ENCODE measurements at regions not wholly inside any gene's neighbourhood (a gene's known extent, or its start where the extent isn't known, plus 50 kb on each side); places are given as distances from the start of the nearest gene placed in this dataset.

DNA sequence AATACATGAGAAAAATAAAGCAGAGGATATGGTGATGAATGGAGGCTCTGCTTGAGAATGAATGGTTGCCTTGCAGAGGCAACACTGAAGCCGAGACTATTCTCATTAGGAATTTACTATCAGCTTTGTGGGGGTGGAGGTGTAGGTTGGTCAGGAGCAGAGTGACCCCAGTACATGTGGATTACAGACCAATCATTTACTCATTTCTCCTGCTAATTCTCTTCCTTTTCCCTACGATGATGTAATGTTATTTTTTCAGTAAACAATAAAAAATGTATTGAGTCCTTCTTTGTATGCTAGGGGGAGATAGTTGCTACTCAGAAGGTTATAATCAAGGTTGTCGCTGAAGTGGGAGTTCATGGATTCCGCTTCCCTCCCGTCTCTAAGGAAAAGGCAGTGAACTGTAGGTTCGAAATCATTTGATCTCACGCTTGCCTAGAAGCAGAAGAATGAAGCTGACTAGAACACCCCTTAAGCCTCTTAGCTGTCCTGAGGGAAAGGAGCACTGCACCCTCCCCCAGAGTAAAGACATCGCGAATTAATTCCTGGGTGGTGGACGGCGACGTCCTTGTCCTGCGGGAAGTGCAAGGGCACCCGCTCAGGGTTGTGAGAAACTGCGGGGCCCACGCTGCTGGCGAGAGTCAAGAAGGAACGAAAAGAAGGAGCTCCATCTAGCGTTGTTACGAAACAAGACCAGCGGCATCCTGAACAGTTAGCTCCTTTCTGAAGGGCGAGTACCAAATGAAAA lies 213.2 kb upstream of the PFN2 start:
- TF ChIP-seq CTCF (IDR thresholded peaks at IDR 0.05; ENCODE audit: low read depth, low read length): peak; percentile 67
- H3K4me3 ChIP-seq (replicated peaks in 1 of 2; ENCODE audit: low read depth in 2 of 2, low read length in 2 of 2): peak overlapping the region; percentile 27 to 54
- DNase-seq (ENCODE audit: low read depth in 2 of 2): peak; percentile 84 to 89

DNA sequence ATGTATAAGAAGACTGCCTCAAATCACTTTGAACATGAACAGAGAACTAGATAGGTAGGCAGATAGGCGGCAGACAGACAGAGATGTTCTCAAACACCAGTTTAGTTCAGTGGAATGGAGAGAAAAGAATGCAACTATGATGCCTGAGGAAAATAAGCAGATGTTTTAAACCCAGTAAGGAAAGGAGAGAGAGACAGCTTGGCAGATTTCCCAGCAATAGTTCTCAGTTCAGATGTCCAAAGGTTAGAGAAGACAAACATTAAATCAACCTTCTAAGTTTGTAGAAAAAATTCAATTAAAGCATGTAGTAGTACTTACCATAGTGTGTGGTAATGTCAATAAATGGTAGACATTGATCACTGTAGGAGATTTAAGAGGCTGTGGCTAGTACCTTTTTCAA lies 209.6 kb upstream of the PFN2 start:
- H3K4me3 ChIP-seq (replicated peaks in 1 of 2; ENCODE audit: low read depth in 2 of 2, low read length in 2 of 2): no peak overlapping the region
- TF ChIP-seq CTCF (IDR thresholded peaks at IDR 0.05; ENCODE audit: low read depth, low read length): no peak
- DNase-seq (ENCODE audit: low read depth in 2 of 2): peak; percentile 73 to 80

DNA sequence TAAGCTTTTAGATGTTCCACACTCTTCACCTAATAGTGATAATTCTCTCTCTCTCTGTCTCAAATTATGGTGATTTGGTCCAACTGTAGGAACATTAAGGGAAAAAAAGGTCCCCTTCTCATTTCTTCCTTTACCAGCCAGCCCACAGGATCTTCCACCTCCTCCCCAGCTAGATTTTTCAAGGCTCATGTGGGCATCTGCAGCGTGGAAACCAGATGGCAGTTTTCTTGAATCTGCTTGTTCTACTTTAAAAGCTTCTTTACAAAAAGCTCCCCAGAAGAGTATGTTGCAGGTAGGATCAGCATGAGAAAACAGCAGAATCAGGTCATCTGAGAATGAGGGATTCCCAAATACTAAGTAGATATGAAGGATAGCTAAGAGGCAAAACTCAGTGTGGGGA lies 208.6 kb upstream of the PFN2 start:
- H3K4me3 ChIP-seq (replicated peaks in 1 of 2; ENCODE audit: low read depth in 2 of 2, low read length in 2 of 2): no peak overlapping the region
- DNase-seq (ENCODE audit: low read depth in 2 of 2): no peak
- no peak for TF ChIP-seq CTCF (IDR thresholded peaks at IDR 0.05; ENCODE audit: low read depth, low read length)

GRCh38 chr3:150177673-150178381 lies 207.1 kb upstream of the PFN2 start:
- DNase-seq (ENCODE audit: low read depth in 2 of 2): peak; percentile 17 to 77
- H3K4me3 ChIP-seq (replicated peaks in 1 of 2; ENCODE audit: low read depth in 2 of 2, low read length in 2 of 2): no peak overlapping the region
- TF ChIP-seq CTCF (IDR thresholded peaks at IDR 0.05; ENCODE audit: low read depth, low read length): no peak

DNA sequence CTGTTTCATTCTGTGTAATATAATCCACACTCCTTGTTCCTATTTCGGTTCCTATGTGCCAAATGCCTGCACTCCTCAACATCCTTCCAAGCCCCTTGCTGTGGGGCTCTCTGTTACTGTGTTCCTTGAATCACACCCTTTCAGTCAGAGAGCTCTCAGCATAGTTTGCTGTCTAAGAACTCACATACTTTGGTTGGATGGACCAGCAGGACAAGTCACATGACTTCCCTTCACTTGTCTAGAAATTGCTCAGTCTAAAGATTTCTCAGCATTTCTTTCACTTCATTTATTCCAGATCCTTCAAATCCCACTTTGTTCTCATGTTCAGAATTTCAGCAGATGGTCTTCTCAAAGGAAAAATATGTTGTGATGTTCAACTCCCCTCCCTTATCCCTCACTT lies 203.5 kb upstream of the PFN2 start:
- no peak for DNase-seq (ENCODE audit: low read depth in 2 of 2)
- TF ChIP-seq CTCF (IDR thresholded peaks at IDR 0.05; ENCODE audit: low read depth, low read length): no peak
- no peak overlapping the region for H3K4me3 ChIP-seq (replicated peaks in 1 of 2; ENCODE audit: low read depth in 2 of 2, low read length in 2 of 2)

DNA sequence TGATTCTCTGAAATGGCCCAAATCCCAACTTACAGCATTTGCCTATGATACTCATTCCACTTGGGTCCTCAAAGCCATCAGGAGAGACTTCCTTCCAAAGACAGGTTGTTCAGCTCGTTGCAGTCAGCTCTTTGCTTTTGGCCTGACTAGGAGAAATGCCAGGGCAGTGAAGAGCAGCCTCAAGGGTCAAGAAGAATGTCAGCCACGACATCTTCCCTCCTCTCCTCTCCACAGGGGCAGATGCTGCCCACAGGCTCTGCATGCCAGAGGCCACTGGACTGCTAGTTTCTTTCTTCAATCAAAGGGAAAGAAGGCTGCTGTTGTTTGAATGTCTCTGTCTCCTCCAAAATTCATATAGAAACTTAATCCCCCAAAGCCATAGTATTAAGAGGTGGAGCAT lies 201.7 kb upstream of the PFN2 start:
- DNase-seq (ENCODE audit: low read depth in 2 of 2): no peak

More for the DNA sequence above, 201.7 kb upstream of the PFN2 start:
- no peak for TF ChIP-seq CTCF (IDR thresholded peaks at IDR 0.05; ENCODE audit: low read depth, low read length)
- H3K4me3 ChIP-seq (replicated peaks in 1 of 2; ENCODE audit: low read depth in 2 of 2, low read length in 2 of 2): no peak overlapping the region
